IMR-90 (cell line): ENCODE measurements at regions not wholly inside any gene's neighbourhood (a gene's known extent, or its start where the extent isn't known, plus 50 kb on each side); places are given as distances from the start of the nearest gene placed in this dataset.
"Not testable (repeated sequence)": the region's sequence is repeated elsewhere in the genome, so short reads cannot be mapped to it uniquely, and the experiment has no call there.

ENCODE experiments used
- ATAC-seq: fragments of 200-7000 bp; cut with Tn5 transposase; 2 replicates; pipeline ENCODE4 v1.9.1; 2020; ENCODE audit warnings: low read depth, mild to moderate bottlenecking, moderate library complexity
- BruUV-seq: library from RNA; stranded (reverse); fragments of 400-500 nt; replicated peaks from 2 replicates; lab custom pipeline; 2021; lab: Mats Ljungman, UMichigan
- CTCF ChIA-PET: fragments of 300-600 bp; formaldehyde crosslinking; extraction: SDS; loops from one replicate; lab custom pipeline; 2021; ENCODE audit warnings: antibody characterized with exemption; lab: Yijun Ruan, JAX
- POLR2A ChIA-PET: fragments of 300-600 bp; sonication (Branson Sonifier 250); formaldehyde crosslinking; loops from one replicate; lab custom pipeline; 2022; ENCODE audit warnings: antibody characterized with exemption; ENCODE audit not compliant: unreplicated experiment; lab: Charles Lee
- DNase-seq: peaks from one replicate; pipeline ENCODE4 v3.0.0; 2013
- H2AFZ ChIP-seq: replicated peaks from 2 replicates; pipeline ENCODE3; 2013; ENCODE audit warnings: low read length, mild to moderate bottlenecking; ENCODE audit not compliant: poor library complexity
- H2AK5ac ChIP-seq: 2 replicates; pipeline ENCODE4 v1.6.1; 2013; ENCODE audit warnings: low read depth, low read length, inconsistent platforms
- H2AK9ac ChIP-seq: replicated peaks from 2 replicates; pipeline ENCODE3; 2013; ENCODE audit warnings: mild to moderate bottlenecking, low read depth, low read length, moderate library complexity; ENCODE audit not compliant: poor library complexity
- H2BK120ac ChIP-seq: 2 replicates; pipeline ENCODE4 v1.6.1; 2013; ENCODE audit warnings: low read depth, low read length, inconsistent platforms
- H2BK15ac ChIP-seq: 3 replicates; pipeline ENCODE4 v1.6.1; 2013; ENCODE audit warnings: low read depth, low read length, inconsistent platforms
- H2BK20ac ChIP-seq: 2 replicates; pipeline ENCODE4 v1.6.1; 2013; ENCODE audit warnings: low read depth, mild to moderate bottlenecking, inconsistent platforms, low read length, moderate library complexity
- H2BK5ac ChIP-seq: 2 replicates; pipeline ENCODE4 v1.6.1; 2013; ENCODE audit warnings: mild to moderate bottlenecking, low read depth, low read length, inconsistent platforms; ENCODE audit not compliant: poor library complexity, severe bottlenecking
- H3K14ac ChIP-seq: replicated peaks from 2 replicates; pipeline ENCODE4 v1.6.1; 2013; ENCODE audit warnings: low read depth, low read length, inconsistent platforms
- H3K18ac ChIP-seq: 2 replicates; pipeline ENCODE4 v1.6.1; 2013; ENCODE audit warnings: low read depth, low read length, control low read depth
- H3K23ac ChIP-seq: 2 replicates; pipeline ENCODE4 v1.6.1; 2013; ENCODE audit warnings: low read depth, low read length, inconsistent platforms
- H3K27ac ChIP-seq: 2 replicates; pipeline ENCODE4 v1.5.1; 2013; ENCODE audit warnings: mild to moderate bottlenecking, control low read depth, low read length; ENCODE audit not compliant: insufficient read depth
- H3K27me3 ChIP-seq: 2 replicates; pipeline ENCODE4 v1.6.1; 2013; ENCODE audit warnings: low read length; ENCODE audit not compliant: control insufficient read depth, insufficient read depth
- H3K36me3 ChIP-seq: 2 replicates; pipeline ENCODE4 v1.6.1; 2013; ENCODE audit warnings: low read length, mixed read lengths; ENCODE audit not compliant: control insufficient read depth, insufficient read depth
- H3K4ac ChIP-seq: 2 replicates; pipeline ENCODE4 v1.6.1; 2013; ENCODE audit warnings: low read depth, low read length, inconsistent platforms
- H3K4me1 ChIP-seq: 2 replicates; pipeline ENCODE4 v1.6.1; 2013; ENCODE audit warnings: low read length, mixed read lengths; ENCODE audit not compliant: control insufficient read depth, insufficient read depth
- H3K4me2 ChIP-seq: 2 replicates; pipeline ENCODE4 v1.6.1; 2013; ENCODE audit warnings: low read depth, mild to moderate bottlenecking, control low read depth, low read length, moderate library complexity
- H3K4me3 ChIP-seq: 2 replicates; pipeline ENCODE4 v1.5.1; 2013; ENCODE audit warnings: low read depth, mild to moderate bottlenecking, control low read depth, low read length, moderate library complexity; ENCODE audit not compliant: insufficient read depth
- H3K56ac ChIP-seq: 2 replicates; pipeline ENCODE4 v1.6.1; 2013; ENCODE audit warnings: low read length, inconsistent platforms; ENCODE audit not compliant: insufficient read depth; ENCODE audit errors: extremely low read depth
- H3K79me1 ChIP-seq, 2 experiments: 2 replicates each; pipeline ENCODE4 v1.6.1; 2013; ENCODE audit warnings: low read length in 2 of 2, inconsistent platforms in 1 of 2, low read depth in 1 of 2
- H3K9ac ChIP-seq: 2 replicates; pipeline ENCODE4 v1.6.1; 2013; ENCODE audit warnings: low read depth, low read length, control low read depth
- H3K9me1 ChIP-seq: 2 replicates; pipeline ENCODE4 v1.6.1; 2013; ENCODE audit warnings: low read length, inconsistent platforms; ENCODE audit not compliant: insufficient read depth
- H3K9me3 ChIP-seq: 2 replicates; pipeline ENCODE4 v1.6.1; 2013; ENCODE audit warnings: low read length; ENCODE audit not compliant: control insufficient read depth, insufficient read depth
- H4K20me1 ChIP-seq: 2 replicates; pipeline ENCODE4 v1.6.1; 2013; ENCODE audit warnings: low read length, inconsistent platforms; ENCODE audit not compliant: insufficient read depth
- H4K5ac ChIP-seq: 2 replicates; pipeline ENCODE4 v1.6.1; 2013; ENCODE audit warnings: mild to moderate bottlenecking, low read depth, low read length, control low read depth
- H4K8ac ChIP-seq, 2 experiments: 2 replicates each; pipeline ENCODE4 v1.6.1; 2013; ENCODE audit warnings: low read depth in 2 of 2, low read length in 2 of 2, control low read depth in 1 of 2, inconsistent platforms in 1 of 2
- H4K91ac ChIP-seq: 2 replicates; pipeline ENCODE4 v1.6.1; 2013; ENCODE audit warnings: low read depth, low read length, inconsistent platforms; ENCODE audit not compliant: insufficient read depth
- WGBS, 2 experiments: methylation state at CpG; one replicate each; pipeline versions ENCODE4 v1.1.5 to v1.1.7; 2013; ENCODE audit warnings: missing lambda C conversion rate in 2 of 2; ENCODE audit not compliant: insufficient read length in 1 of 2; ENCODE audit errors: extremely low coverage in 2 of 2; 5-methylcytosine and 5-hydroxymethylcytosine counted together
- dilution Hi-C: fragments of 300-500 bp; cut with HindIII; formaldehyde crosslinking; loops from one replicate; pipeline ENCODE4 v1.14.3; 2018; ENCODE audit warnings: low sequenced_read_pairs; ENCODE audit not compliant: unreplicated experiment
- in situ Hi-C: fragments of 300-500 bp; cut with MboI; formaldehyde crosslinking; loops from 3 replicates; pipeline ENCODE4 v1.14.3; 2019; ENCODE audit warnings: low sequenced_read_pairs, inconsistent platforms, mixed read lengths
- intact Hi-C: fragments of 100-400 bp; cut with micrococcal nuclease; formaldehyde crosslinking; loops from 2 replicates; pipeline ENCODE4 v1.10.0; 2022

DNA sequence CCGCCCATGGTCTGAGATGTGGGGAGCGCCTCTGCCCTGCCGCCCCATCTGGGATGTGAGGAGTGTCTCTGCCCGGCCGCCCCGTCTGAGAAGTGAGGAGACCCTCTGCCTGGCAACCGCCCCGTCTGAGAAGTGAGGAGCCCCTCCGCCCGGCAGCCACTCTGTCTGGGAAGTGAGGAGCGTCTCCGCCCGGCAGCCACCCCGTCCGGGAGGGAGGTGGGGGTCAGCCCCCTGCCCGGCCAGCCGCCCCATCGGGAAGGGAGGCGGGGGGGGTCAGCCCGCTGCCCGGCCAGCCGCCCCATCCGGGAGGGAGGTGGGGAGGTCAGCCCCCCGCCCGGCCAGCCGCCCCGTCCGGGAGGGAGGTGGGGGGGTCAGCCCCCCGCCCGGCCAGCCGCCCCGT is 105.5 kb downstream of the CDRT15L2 start:
- H3K4ac ChIP-seq, H3K56ac ChIP-seq, H3K9ac ChIP-seq, in situ Hi-C loops, POLR2A ChIA-PET, H4K91ac ChIP-seq, H2BK120ac ChIP-seq, H3K79me1 ChIP-seq, DNase-seq, dilution Hi-C loops, ATAC-seq, H3K9me1 ChIP-seq, H2AK5ac ChIP-seq, H2BK5ac ChIP-seq, H2BK20ac ChIP-seq, H3K18ac ChIP-seq, H2BK15ac ChIP-seq, H4K5ac ChIP-seq, BruUV-seq, H2AK9ac ChIP-seq, CTCF ChIA-PET, H3K4me1 ChIP-seq, H4K20me1 ChIP-seq, H3K27me3 ChIP-seq, H3K14ac ChIP-seq, H3K27ac ChIP-seq, H3K9me3 ChIP-seq, H3K23ac ChIP-seq, H3K4me3 ChIP-seq, H3K36me3 ChIP-seq, intact Hi-C loops, H2AFZ ChIP-seq, H4K8ac ChIP-seq, H3K4me2 ChIP-seq: not testable (repeated sequence)
- no CpG with 5 or more reads among the region's 32 CpGs for WGBS, 2 experiments

DNA sequence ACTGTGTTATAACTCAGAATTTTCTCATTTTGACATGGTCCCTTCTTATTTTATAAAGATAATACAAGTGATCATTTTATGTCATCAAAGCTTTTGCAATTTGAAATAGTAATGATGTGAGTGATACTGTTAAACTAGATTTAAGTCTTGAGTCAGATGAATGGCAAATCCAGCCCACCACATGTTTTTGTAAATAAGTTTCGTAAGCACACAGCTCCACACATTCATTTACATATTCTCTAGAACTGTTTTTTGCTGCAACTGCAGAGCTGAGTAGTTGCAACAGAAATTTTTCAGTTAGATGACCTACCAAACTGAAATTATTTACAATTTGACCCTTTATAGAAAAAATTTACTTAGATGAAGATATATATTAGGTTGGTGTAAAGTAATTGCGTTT is 108.1 kb downstream of the CDRT15L2 start:
- H3K56ac ChIP-seq, DNase-seq, H4K5ac ChIP-seq, H3K79me1 ChIP-seq, H4K91ac ChIP-seq, H3K36me3 ChIP-seq, H3K14ac ChIP-seq, H2AK9ac ChIP-seq, POLR2A ChIA-PET, in situ Hi-C loops, H3K9me1 ChIP-seq, H3K4me3 ChIP-seq, H4K8ac ChIP-seq, H3K4me2 ChIP-seq, ATAC-seq, H2BK120ac ChIP-seq, H3K23ac ChIP-seq, H2BK5ac ChIP-seq, H3K4ac ChIP-seq, H3K9me3 ChIP-seq, H3K18ac ChIP-seq, H3K27me3 ChIP-seq, H2AFZ ChIP-seq, intact Hi-C loops, CTCF ChIA-PET, dilution Hi-C loops, H3K27ac ChIP-seq, H4K20me1 ChIP-seq, H2BK15ac ChIP-seq, H2AK5ac ChIP-seq, H3K4me1 ChIP-seq, H2BK20ac ChIP-seq, H3K9ac ChIP-seq, BruUV-seq: not testable (repeated sequence)
- no CpG with 5 or more reads among the region's 2 CpGs for WGBS, 2 experiments
